ENCODE measurements at regions not wholly inside any gene's neighbourhood (a gene's known extent, or its start where the extent isn't known, plus 50 kb on each side); places are given as distances from the start of the nearest gene placed in this dataset.

- Histone ChIP-seq H3K9me3 (no peaks in the 10 kb centered on the region), H3K4me1 (peaks cover 0 to 31% (median 23%) of the 10 kb centered on the region in 12 donors), H3K4me3 (no peak overlapping the region), H3K27me3 (no peaks in the 10 kb centered on the region), H3K27ac (peak overlapping the region in 9 of 12 donors; percentile 14 to 81 (median 57)), H3K36me3 (no peaks in the 10 kb centered on the region)
- no peak for DNase-seq
- WGBS, 4 donors, result 67 to 73% (median 70%) methylated on average over 6 of the region's 6 CpGs
- intact Hi-C loops (cut with DNase I), result loop anchor here in 4 of 10 donors (5.0 kb wide), 3 partner anchors 40 to 60 kb away; partner anchors contain the start of gene SLC38A2 (in 1 of the 4)
- TF ChIP-seq POLR2A (IDR thresholded peaks at IDR 0.05) (no peak), CTCF (IDR thresholded peaks at IDR 0.05) (no peak)
- no peak for ATAC-seq
Measured at GRCh38 chr12:46432325-46432724, 59.8 kb upstream of the SLC38A2 start.

GRCh38 chr12:46430340-46430948 is 57.9 kb upstream of the SLC38A2 start:
- peak overlapping the region in 11 of 12 donors; percentile 10 to 81 (median 46) for H3K27ac ChIP-seq
- H3K4me3 ChIP-seq, result no peak overlapping the region
- no peaks in the 10 kb centered on the region for H3K36me3 ChIP-seq
- TF ChIP-seq CTCF (IDR thresholded peaks at IDR 0.05) (no peak), POLR2A (IDR thresholded peaks at IDR 0.05) (no peak)
- peaks cover 0 to 31% (median 23%) of the 10 kb centered on the region in 12 donors for H3K4me1 ChIP-seq
- DNase-seq (no peak), ATAC-seq (peak in 3 of 4 donors; percentile 75 to 81 (median 80))
- H3K9me3 ChIP-seq, result peaks cover 0 to 4% (median 0%) of the 10 kb centered on the region in 12 donors
- WGBS, 4 donors, result 39 to 63% (median 53%) methylated on average over 2 of the region's 2 CpGs
- intact Hi-C loops (cut with DNase I), result loop anchor here in 4 of 10 donors (5.0 kb wide), 3 partner anchors 42 to 58 kb away; partner anchors contain the start of gene SLC38A2 (in 1 of the 4)
- no peaks in the 10 kb centered on the region for H3K27me3 ChIP-seq

Measured in heart left ventricle (tissue), 16 donors.